Left forelimb (tissue), 1 donor: ENCODE measurements at regions not wholly inside any gene's neighbourhood (a gene's known extent, or its start where the extent isn't known, plus 50 kb on each side); places are given as distances from the start of the nearest gene placed in this dataset.

Source experiments
- DNase-seq: peaks from one replicate; pipeline ENCODE4 v3.0.0-alpha.2; 2018; ENCODE audit warnings: low spot score

- no peak for DNase-seq
These were observed 101.0 kb downstream of the HRH4 start for GRCh38 chr18:24561369-24561965.

- no peak for DNase-seq
These were observed 106.8 kb downstream of the HRH4 start for GRCh38 chr18:24567199-24567598.

- no peak for DNase-seq
These were observed 110.3 kb downstream of the HRH4 start for GRCh38 chr18:24570716-24571115.

- no peak for DNase-seq
These were observed 122.3 kb downstream of the HRH4 start for GRCh38 chr18:24582771-24583170.

GRCh38 chr18:24584205-24584604 lies 123.8 kb downstream of the HRH4 start:
- no peak for DNase-seq

GRCh38 chr18:24584813-24585212 lies 124.4 kb downstream of the HRH4 start:
- DNase-seq: no peak

- DNase-seq: no peak
These were observed 125.6 kb downstream of the HRH4 start for GRCh38 chr18:24585996-24586566.

- DNase-seq: no peak
These were observed 126.4 kb downstream of the HRH4 start for GRCh38 chr18:24586662-24587360.

- DNase-seq: no peak
These were observed 128.0 kb downstream of the HRH4 start for GRCh38 chr18:24588440-24588839.

GRCh38 chr18:24590946-24591345 lies 130.5 kb downstream of the HRH4 start:
- no peak for DNase-seq

GRCh38 chr18:24593401-24593800 lies 133.0 kb downstream of the HRH4 start:
- no peak for DNase-seq

- no peak for DNase-seq
These were observed 133.4 kb downstream of the HRH4 start for GRCh38 chr18:24593886-24594285.

- DNase-seq: no peak
These were observed 135.2 kb downstream of the HRH4 start for GRCh38 chr18:24595561-24596031.

- no peak for DNase-seq
These were observed 139.7 kb downstream of the HRH4 start for GRCh38 chr18:24600076-24600654.

GRCh38 chr18:24601585-24601984 lies 141.1 kb downstream of the HRH4 start:
- DNase-seq: no peak

- DNase-seq: no peak
These were observed 141.8 kb downstream of the HRH4 start for GRCh38 chr18:24602201-24602600.

GRCh38 chr18:24603151-24603550 lies 142.7 kb downstream of the HRH4 start:
- no peak for DNase-seq

- no peak for DNase-seq
These were observed 145.0 kb downstream of the HRH4 start for GRCh38 chr18:24605444-24605843.

- DNase-seq: no peak
These were observed 148.8 kb downstream of the HRH4 start for GRCh38 chr18:24609254-24609653.

GRCh38 chr18:24611075-24611474 lies 150.6 kb downstream of the HRH4 start:
- no peak for DNase-seq

- DNase-seq: no peak
These were observed 153.6 kb downstream of the HRH4 start for GRCh38 chr18:24613896-24614640.

GRCh38 chr18:24616653-24617052 lies 156.2 kb downstream of the HRH4 start:
- no peak for DNase-seq
